Left lung (tissue), 4 donors: ENCODE measurements at regions not wholly inside any gene's neighbourhood (a gene's known extent, or its start where the extent isn't known, plus 50 kb on each side); places are given as distances from the start of the nearest gene placed in this dataset.

Experiments
- ATAC-seq: fragments of 200-7000 bp; cut with Tn5 transposase; one replicate; pipeline ENCODE4 v1.9.1; 2020; ENCODE audit warnings: moderate library complexity
- DNase-seq, 4 donors: peaks; one replicate each; pipeline ENCODE4 v3.0.0-alpha.2; 2013 to 2020
- H3K27ac ChIP-seq, 2 donors: fragments of 200-600 bp; sonication (generic) in 1 of 2; one replicate each; pipeline versions ENCODE4 v1.5.0 to v1.8.0; 2020 to 2021
- H3K27me3 ChIP-seq, 2 donors: fragments of 200-600 bp; sonication (generic) in 1 of 2; one replicate each; pipeline versions ENCODE4 v1.5.0 to v1.8.0; 2020 to 2021
- H3K36me3 ChIP-seq, 2 donors: fragments of 200-600 bp; sonication (generic) in 1 of 2; one replicate each; pipeline versions ENCODE4 v1.5.0 to v1.8.0; 2020 to 2021
- H3K4me1 ChIP-seq, 2 donors: fragments of 200-600 bp; one replicate each; pipeline ENCODE4 v1.8.0; 2021
- H3K4me3 ChIP-seq, 2 donors: fragments of 200-600 bp; sonication (generic) in 1 of 2; one replicate each; pipeline versions ENCODE4 v1.5.0 to v1.8.0; 2020 to 2021; ENCODE audit warnings: mild to moderate bottlenecking in 1 of 2
- H3K9me3 ChIP-seq, 2 donors: fragments of 200-600 bp; sonication (generic) in 1 of 2; one replicate each; pipeline versions ENCODE4 v1.5.0 to v1.8.0; 2020 to 2021
- CTCF ChIP-seq, 2 donors: fragments of 200-600 bp; sonication (generic) in 1 of 2; IDR thresholded peaks; one replicate each; pipeline versions ENCODE4 v1.5.0 to v1.8.0; 2021; ENCODE audit warnings: antibody characterized with exemption in 2 of 2
- intact Hi-C, 2 donors: fragments of 100-400 bp; cut with DNase I; formaldehyde crosslinking; loops; one replicate each; pipeline versions ENCODE4 v1.11.2 to v1.14.2; 2022
- donor health status: DM: no; HTN: yes; CAD: no.
- donor health status: DM: no; HTN: no; CAD: no.

- intact Hi-C loops: no loop called here
- H3K9me3 ChIP-seq: no peaks in the 10 kb centered on the region
- no peak for TF ChIP-seq CTCF (IDR thresholded peaks at IDR 0.05)
These were observed 352.4 kb downstream of the KIF16B start for GRCh38 chr20:16220826-16221225.

GRCh38 chr20:16219182-16219581, 354.1 kb downstream of the KIF16B start:
- H3K27me3 ChIP-seq: no peaks in the 10 kb centered on the region
- H3K9me3 ChIP-seq: no peaks in the 10 kb centered on the region
- H3K4me3 ChIP-seq: no peak overlapping the region
- intact Hi-C loops: no loop called here
- ATAC-seq (no peak), DNase-seq (no peak)
- H3K36me3 ChIP-seq: no peaks in the 10 kb centered on the region
- no peak overlapping the region for H3K27ac ChIP-seq
- no peak for TF ChIP-seq CTCF (IDR thresholded peaks at IDR 0.05)
- no peaks in the 10 kb centered on the region for H3K4me1 ChIP-seq

More at GRCh38 chr20:16220826-16221225, 352.4 kb downstream of the KIF16B start:
- H3K27me3 ChIP-seq: no peaks in the 10 kb centered on the region
- H3K27ac ChIP-seq: no peak overlapping the region
- H3K36me3 ChIP-seq: no peaks in the 10 kb centered on the region
- no peak overlapping the region for H3K4me3 ChIP-seq
- ATAC-seq (no peak), DNase-seq (no peak)
- no peaks in the 10 kb centered on the region for H3K4me1 ChIP-seq

- DNase-seq: no peak
- no peak for ATAC-seq
- intact Hi-C loops: no loop called here
- no peak for TF ChIP-seq CTCF (IDR thresholded peaks at IDR 0.05)
- Histone ChIP-seq H3K9me3 (no peaks in the 10 kb centered on the region), H3K27ac (no peak overlapping the region), H3K36me3 (no peaks in the 10 kb centered on the region), H3K4me1 (no peaks in the 10 kb centered on the region), H3K4me3 (no peak overlapping the region), H3K27me3 (no peaks in the 10 kb centered on the region)
These were observed 356.4 kb downstream of the KIF16B start for GRCh38 chr20:16216914-16217230.

GRCh38 chr20:16216227-16216913, 356.9 kb downstream of the KIF16B start:
- no peak for DNase-seq
- TF ChIP-seq CTCF (IDR thresholded peaks at IDR 0.05): no peak
- Histone ChIP-seq H3K36me3 (no peaks in the 10 kb centered on the region), H3K9me3 (no peaks in the 10 kb centered on the region), H3K4me3 (no peak overlapping the region), H3K27me3 (no peaks in the 10 kb centered on the region), H3K4me1 (no peaks in the 10 kb centered on the region), H3K27ac (no peak overlapping the region)
- ATAC-seq: no peak
- intact Hi-C loops: no loop called here

GRCh38 chr20:16215041-16215440, 358.2 kb downstream of the KIF16B start:
- Histone ChIP-seq H3K4me3 (no peak overlapping the region), H3K27me3 (no peaks in the 10 kb centered on the region), H3K9me3 (no peaks in the 10 kb centered on the region), H3K27ac (no peak overlapping the region), H3K4me1 (no peaks in the 10 kb centered on the region), H3K36me3 (no peaks in the 10 kb centered on the region)
- ATAC-seq (no peak), DNase-seq (no peak)
- no peak for TF ChIP-seq CTCF (IDR thresholded peaks at IDR 0.05)
- intact Hi-C loops: no loop called here
